VCaP (cell line): ENCODE measurements at regions not wholly inside any gene's neighbourhood (a gene's known extent, or its start where the extent isn't known, plus 50 kb on each side); places are given as distances from the start of the nearest gene placed in this dataset.

ENCODE experiments used
- H3K27ac ChIP-seq: fragments of 450-650 bp; 2 replicates; pipeline ENCODE4 v1.5.1; 2017
- CTCF ChIP-seq: fragments of 450-650 bp; conservative IDR thresholded peaks from 2 replicates; pipeline ENCODE4 v1.5.1; 2017; ENCODE audit warnings: mild to moderate bottlenecking, moderate library complexity

- no peak overlapping the region for H3K27ac ChIP-seq
- no peak for TF ChIP-seq CTCF
These were observed 61.4 kb upstream of the UFL1 start for GRCh38 chr6:96460052-96460700.

- TF ChIP-seq CTCF, result no peak
- no peak overlapping the region for H3K27ac ChIP-seq
These were observed 56.2 kb upstream of the UFL1 start for GRCh38 chr6:96465321-96465903.

GRCh38 chr6:96466147-96466863 lies 55.3 kb upstream of the UFL1 start:
- no peak for TF ChIP-seq CTCF
- no peak overlapping the region for H3K27ac ChIP-seq

- TF ChIP-seq CTCF, result no peak
- no peak overlapping the region for H3K27ac ChIP-seq
These were observed 53.8 kb upstream of the UFL1 start for GRCh38 chr6:96467814-96468213.

- TF ChIP-seq CTCF, result no peak
- no peak overlapping the region for H3K27ac ChIP-seq
These were observed 53.3 kb upstream of the UFL1 start for GRCh38 chr6:96468281-96468680.

- H3K27ac ChIP-seq, result no peak overlapping the region
- TF ChIP-seq CTCF, result peak; percentile 57
These were observed 52.9 kb upstream of the UFL1 start for GRCh38 chr6:96468681-96469224.

GRCh38 chr6:96469312-96469711 lies 52.3 kb upstream of the UFL1 start:
- H3K27ac ChIP-seq, result no peak overlapping the region
- TF ChIP-seq CTCF, result no peak; the same call in 1 of the 2 replicates
